ENCODE measurements at regions not wholly inside any gene's neighbourhood (a gene's known extent, or its start where the extent isn't known, plus 50 kb on each side); places are given as distances from the start of the nearest gene placed in this dataset.
"Not testable (repeated sequence)": the region's sequence is repeated elsewhere in the genome, so short reads cannot be mapped to it uniquely, and the experiment has no call there.

DNA sequence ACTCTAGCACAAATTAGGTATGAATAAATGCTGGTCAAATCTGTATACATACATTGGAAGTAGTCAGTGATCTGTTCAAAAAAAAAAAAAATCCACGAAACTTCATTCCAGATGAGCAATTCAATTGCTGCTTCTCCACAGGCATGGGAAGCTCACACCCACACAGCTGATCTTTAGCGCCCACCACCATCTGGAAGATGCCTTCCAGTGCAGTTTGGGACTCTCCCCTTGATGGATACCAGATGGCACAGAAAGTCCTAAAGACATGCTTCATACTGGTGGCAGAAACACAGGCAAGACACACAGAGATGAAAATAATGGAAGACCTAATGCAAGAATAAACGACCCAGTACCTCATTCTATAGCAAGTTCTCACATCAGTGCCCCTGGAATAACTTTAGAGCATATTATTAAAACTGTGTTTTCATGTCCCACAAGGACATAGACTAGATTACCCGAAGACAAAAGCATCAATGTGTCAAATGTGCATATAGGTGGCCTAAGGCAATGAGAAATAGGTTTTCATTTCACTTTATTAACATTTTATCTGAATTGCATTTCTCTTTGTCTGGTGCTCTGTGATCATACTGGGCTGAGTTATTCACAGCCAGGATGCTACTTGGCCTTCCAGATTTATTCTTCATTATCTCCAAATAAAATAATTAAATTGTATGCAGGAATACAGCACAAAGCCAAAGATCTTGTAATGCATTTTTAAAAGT, 135.4 kb upstream of the TAS2R1 start:
- Histone ChIP-seq H3K4me2 (ENCODE audit: low read length) (no peak overlapping the region), H4K20me1 (ENCODE audit: insufficient read depth) (no peaks in the 10 kb centered on the region), H3K9me2 (ENCODE audit: insufficient read depth) (no peaks in the 10 kb centered on the region), H3K9me3 (ENCODE audit: control insufficient read depth in 1 of 2, insufficient read depth in 1 of 2, low read depth in 1 of 2, low read length in 2 of 2) (no peaks in the 10 kb centered on the region), H3K36me3 (ENCODE audit: control insufficient read depth in 1 of 2, insufficient read depth in 2 of 2, low read length in 2 of 2) (no peaks in the 10 kb centered on the region), H3K9ac (ENCODE audit: low read length) (no peak overlapping the region), H2AFZ (ENCODE audit: low read depth, low read length, poor library complexity, severe bottlenecking) (no peak overlapping the region), H3K4me3 (replicated peaks in 1 of 2; ENCODE audit: low read depth in 1 of 2, low read length in 2 of 2) (no peak overlapping the region), H3K4me1 (ENCODE audit: control insufficient read depth in 1 of 2, insufficient read depth in 2 of 2, low read length in 2 of 2) (no peaks in the 10 kb centered on the region), H3K27ac (ENCODE audit: low read depth, low read length) (no peak overlapping the region), H3K79me2 (ENCODE audit: insufficient read depth, low read length) (no peaks in the 10 kb centered on the region), H3K27me3 (ENCODE audit: insufficient read depth, low read length) (no peaks in the 10 kb centered on the region)
- RAD21 ChIA-PET (ENCODE audit: low non-redundant PET in 1 of 2, low total read pairs in 2 of 2, uncharacterized antibody in 2 of 2, unreplicated experiment in 2 of 2) = no interaction called here
- no peak for ATAC-seq
- no TSS peak for BruUV-seq (replicated peaks)
- CTCF ChIA-PET = no interaction called here
- TF ChIP-seq, protein P1, sequence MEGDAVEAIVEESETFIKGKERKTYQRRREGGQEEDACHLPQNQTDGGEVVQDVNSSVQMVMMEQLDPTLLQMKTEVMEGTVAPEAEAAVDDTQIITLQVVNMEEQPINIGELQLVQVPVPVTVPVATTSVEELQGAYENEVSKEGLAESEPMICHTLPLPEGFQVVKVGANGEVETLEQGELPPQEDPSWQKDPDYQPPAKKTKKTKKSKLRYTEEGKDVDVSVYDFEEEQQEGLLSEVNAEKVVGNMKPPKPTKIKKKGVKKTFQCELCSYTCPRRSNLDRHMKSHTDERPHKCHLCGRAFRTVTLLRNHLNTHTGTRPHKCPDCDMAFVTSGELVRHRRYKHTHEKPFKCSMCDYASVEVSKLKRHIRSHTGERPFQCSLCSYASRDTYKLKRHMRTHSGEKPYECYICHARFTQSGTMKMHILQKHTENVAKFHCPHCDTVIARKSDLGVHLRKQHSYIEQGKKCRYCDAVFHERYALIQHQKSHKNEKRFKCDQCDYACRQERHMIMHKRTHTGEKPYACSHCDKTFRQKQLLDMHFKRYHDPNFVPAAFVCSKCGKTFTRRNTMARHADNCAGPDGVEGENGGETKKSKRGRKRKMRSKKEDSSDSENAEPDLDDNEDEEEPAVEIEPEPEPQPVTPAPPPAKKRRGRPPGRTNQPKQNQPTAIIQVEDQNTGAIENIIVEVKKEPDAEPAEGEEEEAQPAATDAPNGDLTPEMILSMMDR (IDR thresholded peaks at IDR 0.05 in 2 of 3, conservative IDR thresholded peaks at IDR 0.05 in 1 of 3; ENCODE audit: borderline replicate concordance in 1 of 3, insufficient read depth in 1 of 3, low read depth in 2 of 3, low read length in 2 of 3) = no peak
- TF ChIP-seq ZFX (IDR thresholded peaks at IDR 0.05) = no peak
- intact Hi-C loops (cut with micrococcal nuclease) = no loop called here
- POLR2A ChIA-PET = no interaction called here
- DNase-seq (ENCODE audit: low read depth, low spot score) = no peak

DNA sequence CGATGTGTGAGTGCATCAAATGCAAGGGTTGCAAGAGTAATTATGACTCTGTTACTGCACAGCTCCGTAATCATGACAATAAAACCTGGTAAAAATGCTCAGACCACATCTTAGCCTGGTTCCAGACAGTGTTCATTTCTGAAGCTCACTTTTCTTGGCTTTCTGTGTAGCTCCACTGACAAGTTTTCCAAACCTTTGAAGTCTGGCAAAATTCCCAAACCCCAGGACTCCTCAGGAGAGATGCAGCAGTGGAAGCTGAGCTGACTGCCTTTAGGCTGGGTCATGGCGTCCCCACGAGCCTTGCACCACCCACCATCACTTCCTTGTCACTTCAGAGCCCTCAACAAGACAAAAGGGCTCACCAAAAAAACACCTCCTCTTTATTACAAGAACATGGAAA, 131.6 kb upstream of the TAS2R1 start:
- DNase-seq (ENCODE audit: low read depth, low spot score) = no peak
- Histone ChIP-seq H3K4me2 (ENCODE audit: low read length) (no peak overlapping the region), H3K27ac (ENCODE audit: low read depth, low read length) (no peak overlapping the region), H3K36me3 (ENCODE audit: control insufficient read depth in 1 of 2, insufficient read depth in 2 of 2, low read length in 2 of 2) (no peaks in the 10 kb centered on the region), H3K9ac (ENCODE audit: low read length) (no peak overlapping the region), H3K9me2 (ENCODE audit: insufficient read depth) (no peaks in the 10 kb centered on the region), H3K79me2 (ENCODE audit: insufficient read depth, low read length) (no peaks in the 10 kb centered on the region), H4K20me1 (ENCODE audit: insufficient read depth) (no peaks in the 10 kb centered on the region), H3K9me3 (ENCODE audit: control insufficient read depth in 1 of 2, insufficient read depth in 1 of 2, low read depth in 1 of 2, low read length in 2 of 2) (no peaks in the 10 kb centered on the region), H3K4me3 (replicated peaks in 1 of 2; ENCODE audit: low read depth in 1 of 2, low read length in 2 of 2) (no peak overlapping the region), H3K27me3 (ENCODE audit: insufficient read depth, low read length) (no peaks in the 10 kb centered on the region), H3K4me1 (ENCODE audit: control insufficient read depth in 1 of 2, insufficient read depth in 2 of 2, low read length in 2 of 2) (no peaks in the 10 kb centered on the region), H2AFZ (ENCODE audit: low read depth, low read length, poor library complexity, severe bottlenecking) (no peak overlapping the region)
- no TSS peak for BruUV-seq (replicated peaks)
- TF ChIP-seq, protein P2, sequence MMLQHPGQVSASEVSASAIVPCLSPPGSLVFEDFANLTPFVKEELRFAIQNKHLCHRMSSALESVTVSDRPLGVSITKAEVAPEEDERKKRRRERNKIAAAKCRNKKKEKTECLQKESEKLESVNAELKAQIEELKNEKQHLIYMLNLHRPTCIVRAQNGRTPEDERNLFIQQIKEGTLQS (IDR thresholded peaks at IDR 0.05) = no peak
- TF ChIP-seq RAD21 (IDR thresholded peaks at IDR 0.05; ENCODE audit: low read depth) = no peak
- ChIA-PET RAD21 (ENCODE audit: low non-redundant PET in 1 of 2, low total read pairs in 2 of 2, uncharacterized antibody in 2 of 2, unreplicated experiment in 2 of 2) (no interaction called here), CTCF (no interaction called here), POLR2A (no interaction called here)
- intact Hi-C loops (cut with micrococcal nuclease) = no loop called here
- ATAC-seq = no peak

DNA sequence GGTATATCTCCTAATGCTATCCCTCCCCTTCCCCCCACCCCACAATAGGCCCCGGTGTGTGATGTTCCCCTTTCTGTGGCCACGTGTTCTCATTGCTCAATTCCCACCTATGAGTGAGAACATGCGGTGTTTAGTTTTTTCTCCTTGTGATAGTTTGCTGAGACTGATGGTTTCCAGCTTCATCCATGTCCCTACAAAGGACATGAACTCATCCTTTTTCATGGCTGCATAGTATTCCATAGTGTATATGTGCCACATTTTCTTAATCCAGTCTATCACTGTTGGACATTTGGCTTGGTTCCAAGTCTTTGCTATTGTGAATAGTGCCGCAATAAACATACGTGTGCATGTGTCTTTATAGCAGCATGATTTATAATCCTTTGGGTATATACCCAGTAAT, 122.5 kb upstream of the TAS2R1 start:
- CTCF ChIA-PET; POLR2A ChIA-PET; H3K9me2 ChIP-seq (ENCODE audit: insufficient read depth); H4K20me1 ChIP-seq (ENCODE audit: insufficient read depth); H3K9me3 ChIP-seq (ENCODE audit: control insufficient read depth in 1 of 2, insufficient read depth in 1 of 2, low read depth in 1 of 2, low read length in 2 of 2); H3K36me3 ChIP-seq (ENCODE audit: control insufficient read depth in 1 of 2, insufficient read depth in 2 of 2, low read length in 2 of 2); H2AFZ ChIP-seq (ENCODE audit: low read depth, low read length, poor library complexity, severe bottlenecking); H3K4me2 ChIP-seq (ENCODE audit: low read length); ATAC-seq; RAD21 ChIA-PET (ENCODE audit: low non-redundant PET in 1 of 2, low total read pairs in 2 of 2, uncharacterized antibody in 2 of 2, unreplicated experiment in 2 of 2); H3K27ac ChIP-seq (ENCODE audit: low read depth, low read length); intact Hi-C loops (cut with micrococcal nuclease); H3K4me3 ChIP-seq (replicated peaks in 1 of 2; ENCODE audit: low read depth in 1 of 2, low read length in 2 of 2); H3K9ac ChIP-seq (ENCODE audit: low read length); H3K4me1 ChIP-seq (ENCODE audit: control insufficient read depth in 1 of 2, insufficient read depth in 2 of 2, low read length in 2 of 2); H3K27me3 ChIP-seq (ENCODE audit: insufficient read depth, low read length); H3K79me2 ChIP-seq (ENCODE audit: insufficient read depth, low read length); DNase-seq (ENCODE audit: low read depth, low spot score); BruUV-seq (replicated peaks): not testable (repeated sequence)
